Peyer's patch (tissue), 4 donors: ENCODE measurements at regions not wholly inside any gene's neighbourhood (a gene's known extent, or its start where the extent isn't known, plus 50 kb on each side); places are given as distances from the start of the nearest gene placed in this dataset.

Experiments
- DNase-seq, 3 donors: peaks; one replicate each; pipeline ENCODE4 v3.0.0-alpha.2; 2017 to 2019
- H3K27ac ChIP-seq, 4 donors: fragments of 200-600 bp; sonication (generic); one replicate each; pipeline ENCODE4 v1.5.1; 2016 to 2019
- H3K27me3 ChIP-seq, 2 donors: fragments of 200-600 bp; sonication (generic); one replicate each; pipeline ENCODE4 v1.5.1; 2019
- H3K36me3 ChIP-seq, 3 donors: fragments of 200-600 bp; sonication (generic); one replicate each; pipeline ENCODE4 v1.5.1; 2016 to 2019
- H3K4me1 ChIP-seq, 4 donors: fragments of 200-600 bp; sonication (generic); one replicate each; pipeline ENCODE4 v1.5.1; 2016 to 2019
- H3K4me3 ChIP-seq, 4 donors: fragments of 200-600 bp; sonication (generic); 1 replicate in 3 of 4; 2 replicates in 1 of 4; pipeline ENCODE4 v1.5.1; 2016 to 2019; ENCODE audit warnings: mild to moderate bottlenecking in 1 of 4
- H3K9me3 ChIP-seq, 4 donors: fragments of 200-600 bp; sonication (generic); one replicate each; pipeline ENCODE4 v1.5.1; 2016 to 2019; ENCODE audit warnings: mild to moderate bottlenecking in 1 of 4
- CTCF ChIP-seq, 6 experiments: fragments of 450-650 bp in 4 of 6; fragments of 200-600 bp in 2 of 6; sonication (generic) in 1 of 6; IDR thresholded peaks; one replicate each; pipeline ENCODE4 v1.5.1; 2017 to 2019; ENCODE audit warnings: antibody characterized with exemption in 6 of 6, mild to moderate bottlenecking in 3 of 6, moderate library complexity in 1 of 6
- POLR2A ChIP-seq, 2 donors: fragments of 450-650 bp; IDR thresholded peaks; one replicate each; pipeline ENCODE4 v1.5.1; 2017; ENCODE audit warnings: antibody characterized with exemption in 2 of 2, mild to moderate bottlenecking in 2 of 2, moderate library complexity in 2 of 2

- H3K4me1 ChIP-seq, result peaks cover 0 to 4% (median 0%) of the 10 kb centered on the region in 4 donors
- H3K9me3 ChIP-seq, result no peaks in the 10 kb centered on the region
- H3K36me3 ChIP-seq, result no peaks in the 10 kb centered on the region
- DNase-seq, result no peak
- H3K27me3 ChIP-seq, result no peaks in the 10 kb centered on the region
- TF ChIP-seq POLR2A (IDR thresholded peaks at IDR 0.05) (no peak), CTCF (IDR thresholded peaks at IDR 0.05) (no peak)
- no peak overlapping the region for H3K27ac ChIP-seq
- no peak overlapping the region for H3K4me3 ChIP-seq
Measured at GRCh38 chr15:95307115-95307514, 1023.4 kb upstream of the NR2F2 start.

DNA sequence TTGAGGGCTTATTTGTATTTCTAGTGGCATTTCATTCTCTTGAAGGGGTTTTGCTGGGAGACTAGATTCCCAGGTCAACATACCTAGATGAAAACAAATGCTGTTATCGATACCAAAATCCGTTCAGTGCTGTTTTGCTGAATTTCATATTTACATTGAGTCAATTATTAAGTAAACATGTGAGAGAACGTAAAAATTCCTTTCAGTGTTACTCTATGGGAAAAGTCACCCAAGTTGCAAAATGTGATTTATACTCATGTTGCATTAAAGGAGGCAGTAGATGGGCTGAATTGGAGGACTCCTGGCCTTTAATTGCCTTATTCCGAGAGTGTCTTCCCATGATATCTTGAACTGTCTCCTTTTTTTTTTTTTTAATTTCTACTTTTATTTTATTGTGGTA, 1011.3 kb upstream of the NR2F2 start:
- no peaks in the 10 kb centered on the region for H3K4me1 ChIP-seq
- no peak overlapping the region for H3K4me3 ChIP-seq
- no peaks in the 10 kb centered on the region for H3K27me3 ChIP-seq
- no peak for DNase-seq
- TF ChIP-seq CTCF (IDR thresholded peaks at IDR 0.05) (no peak), POLR2A (IDR thresholded peaks at IDR 0.05) (no peak)
- no peak overlapping the region for H3K27ac ChIP-seq
- H3K36me3 ChIP-seq, result no peaks in the 10 kb centered on the region
- no peaks in the 10 kb centered on the region for H3K9me3 ChIP-seq

DNA sequence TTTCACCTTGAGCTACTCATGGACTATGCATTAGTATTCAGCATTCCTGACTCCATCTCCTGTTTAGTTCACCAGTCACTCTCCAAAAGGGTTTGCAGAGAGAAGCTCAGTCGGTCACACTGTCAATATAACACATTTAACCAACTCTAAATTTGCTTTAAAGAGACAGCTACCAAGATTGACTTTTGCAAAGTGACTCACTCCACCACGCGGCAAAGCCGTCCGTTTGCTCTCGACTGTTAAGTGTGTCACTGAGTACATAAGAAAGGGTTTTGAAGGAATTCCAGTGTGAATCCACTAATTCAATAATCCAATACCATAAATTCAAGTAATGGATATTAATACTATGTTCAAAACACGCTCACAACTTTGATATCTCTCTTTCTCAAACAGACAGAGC, 1006.7 kb upstream of the NR2F2 start:
- H3K9me3 ChIP-seq, result no peaks in the 10 kb centered on the region
- H3K27ac ChIP-seq, result no peak overlapping the region
- no peak for DNase-seq
- H3K4me1 ChIP-seq, result no peaks in the 10 kb centered on the region
- no peak overlapping the region for H3K4me3 ChIP-seq
- H3K36me3 ChIP-seq, result no peaks in the 10 kb centered on the region
- TF ChIP-seq CTCF (IDR thresholded peaks at IDR 0.05), result no peak
- no peak for TF ChIP-seq POLR2A (IDR thresholded peaks at IDR 0.05)
- no peaks in the 10 kb centered on the region for H3K27me3 ChIP-seq

DNA sequence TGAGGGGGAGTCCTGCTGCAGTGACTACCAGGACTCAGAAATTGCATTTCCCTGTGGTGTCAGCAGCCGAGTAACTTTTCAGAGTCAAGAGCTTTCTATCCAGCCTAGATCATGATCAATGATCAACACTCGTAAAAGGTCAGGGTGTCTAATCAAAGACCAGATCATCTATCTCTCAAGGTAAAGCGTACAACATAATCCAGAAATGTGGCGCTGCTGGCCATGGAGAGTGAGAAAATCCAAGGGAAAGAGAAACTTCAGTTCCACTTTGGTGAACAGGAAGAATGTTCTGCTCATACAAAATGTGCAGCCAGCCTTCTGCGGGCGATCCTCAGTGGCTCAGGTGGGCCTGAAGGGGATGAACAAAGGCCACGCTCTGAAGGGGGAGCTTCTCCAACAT, 1005.8 kb upstream of the NR2F2 start:
- H3K4me3 ChIP-seq, result no peak overlapping the region

DNA sequence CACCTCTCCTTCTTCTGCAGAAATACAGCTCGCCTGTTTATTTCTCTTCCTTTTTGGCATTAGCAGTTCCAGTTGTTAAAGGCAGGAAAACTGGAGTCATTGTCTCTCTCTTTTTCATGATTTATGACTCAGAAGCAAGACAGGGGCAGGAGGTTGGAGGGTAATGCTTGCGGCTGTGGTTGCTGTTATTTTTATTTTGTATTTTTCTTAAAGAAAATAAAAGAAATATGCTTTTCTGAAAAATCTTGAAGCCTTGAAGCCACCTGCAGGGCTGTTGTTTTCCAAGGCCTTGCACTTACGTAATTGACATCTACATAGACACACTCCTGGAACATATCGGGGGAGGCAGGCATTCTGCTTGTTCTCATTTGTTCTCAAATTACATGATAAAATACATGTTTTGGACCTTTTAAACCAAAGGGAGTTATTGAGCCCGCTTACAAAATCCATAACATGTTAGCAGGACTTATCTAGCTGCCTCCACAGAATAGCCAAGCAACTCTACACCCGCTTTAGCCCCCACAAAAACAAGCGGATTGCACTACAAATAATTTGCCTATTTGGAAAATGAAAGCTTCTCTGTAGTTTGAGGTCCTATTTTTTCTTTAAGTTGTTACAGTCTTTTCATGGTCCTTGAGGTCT, 1004.6 kb upstream of the NR2F2 start:
- DNase-seq, result no peak
- TF ChIP-seq CTCF (IDR thresholded peaks at IDR 0.05) (no peak), POLR2A (IDR thresholded peaks at IDR 0.05) (no peak)
- Histone ChIP-seq H3K4me3 (no peak overlapping the region), H3K27ac (peak overlapping the region in 2 of 4 donors; percentile 54 to 66), H3K9me3 (no peaks in the 10 kb centered on the region), H3K27me3 (no peaks in the 10 kb centered on the region), H3K36me3 (no peaks in the 10 kb centered on the region), H3K4me1 (no peaks in the 10 kb centered on the region)

More for the DNA sequence above, 1005.8 kb upstream of the NR2F2 start:
- Histone ChIP-seq H3K4me1 (no peaks in the 10 kb centered on the region), H3K27ac (no peak overlapping the region), H3K27me3 (no peaks in the 10 kb centered on the region), H3K36me3 (no peaks in the 10 kb centered on the region), H3K9me3 (no peaks in the 10 kb centered on the region)
- no peak for DNase-seq
- TF ChIP-seq CTCF (IDR thresholded peaks at IDR 0.05) (no peak), POLR2A (IDR thresholded peaks at IDR 0.05) (no peak)
